NCI-H526 (cell line): ENCODE measurements at regions not wholly inside any gene's neighbourhood (a gene's known extent, or its start where the extent isn't known, plus 50 kb on each side); places are given as distances from the start of the nearest gene placed in this dataset.
A peak's percentile ranks its signal among the peaks of the same experiment; 100 is the strongest.

Experiments used
- DNase-seq, 2 experiments: peaks; one replicate each; lab custom pipeline; 2025; lab: John Stamatoyannopoulos, UW

- no peak for DNase-seq
These were observed 351.8 kb downstream of the NXPE2 start for GRCh38 chr11:115030166-115030565.

- DNase-seq: no peak
These were observed 358.3 kb downstream of the NXPE2 start for GRCh38 chr11:115036406-115037180.

- DNase-seq: no peak
These were observed 363.7 kb downstream of the NXPE2 start for GRCh38 chr11:115042002-115042401.

- DNase-seq: no peak
These were observed 369.3 kb downstream of the NXPE2 start for GRCh38 chr11:115047631-115048030.

- DNase-seq: no peak
These were observed 371.5 kb downstream of the NXPE2 start for GRCh38 chr11:115049796-115050195.

GRCh38 chr11:115050756-115051155, 372.4 kb downstream of the NXPE2 start:
- DNase-seq: peak in 1 of 2 experiments; percentile 36

GRCh38 chr11:115051938-115052590, 373.7 kb downstream of the NXPE2 start:
- no peak for DNase-seq

- DNase-seq: no peak
These were observed 374.3 kb downstream of the NXPE2 start for GRCh38 chr11:115052601-115053000.

- peak; percentile 92 to 93 for DNase-seq
These were observed 376.5 kb downstream of the NXPE2 start for GRCh38 chr11:115054570-115055538.

- no peak for DNase-seq
These were observed 378.2 kb downstream of the NXPE2 start for GRCh38 chr11:115056514-115056913.

GRCh38 chr11:115060840-115061239, 382.5 kb downstream of the NXPE2 start:
- no peak for DNase-seq

GRCh38 chr11:115065314-115065713, 387.0 kb downstream of the NXPE2 start:
- no peak for DNase-seq

GRCh38 chr11:115065830-115066664, 387.7 kb downstream of the NXPE2 start:
- DNase-seq: no peak

- DNase-seq: peak in 1 of 2 experiments; percentile 27
These were observed 389.1 kb downstream of the NXPE2 start for GRCh38 chr11:115067471-115067870.

GRCh38 chr11:115067900-115068530, 389.7 kb downstream of the NXPE2 start:
- DNase-seq: no peak

- no peak for DNase-seq
These were observed 391.3 kb downstream of the NXPE2 start for GRCh38 chr11:115069599-115069998.

- DNase-seq: no peak
These were observed 397.0 kb downstream of the NXPE2 start for GRCh38 chr11:115075356-115075755.

- DNase-seq: no peak
These were observed 399.4 kb downstream of the NXPE2 start for GRCh38 chr11:115077740-115078139.

GRCh38 chr11:115078461-115079438, 400.4 kb downstream of the NXPE2 start:
- DNase-seq: peak; percentile 42 to 58
